ENCODE measurements at regions not wholly inside any gene's neighbourhood (a gene's known extent, or its start where the extent isn't known, plus 50 kb on each side); places are given as distances from the start of the nearest gene placed in this dataset.

DNA sequence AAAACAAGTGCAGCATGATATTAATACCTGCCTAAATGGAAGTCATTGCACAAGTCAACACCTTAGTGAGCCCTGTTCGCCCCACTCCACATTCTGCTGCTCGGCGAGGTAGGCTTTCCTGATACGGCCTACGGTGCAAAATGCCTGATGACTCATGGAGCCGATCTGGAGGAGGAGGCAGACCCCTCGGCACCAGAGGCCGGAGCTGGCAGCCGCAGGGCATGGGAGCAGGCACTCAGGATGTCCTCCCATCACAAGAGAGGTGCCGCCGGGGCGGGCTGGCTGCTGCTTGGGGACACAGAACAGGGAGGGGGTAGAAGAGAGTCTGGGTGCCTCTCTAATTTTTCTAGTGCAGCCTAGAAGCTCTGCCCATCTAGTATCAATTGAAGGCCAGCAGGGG, 418.5 kb upstream of the MGMT start:
- ATAC-seq (no peak), DNase-seq (no peak)
- TF ChIP-seq, protein P1, sequence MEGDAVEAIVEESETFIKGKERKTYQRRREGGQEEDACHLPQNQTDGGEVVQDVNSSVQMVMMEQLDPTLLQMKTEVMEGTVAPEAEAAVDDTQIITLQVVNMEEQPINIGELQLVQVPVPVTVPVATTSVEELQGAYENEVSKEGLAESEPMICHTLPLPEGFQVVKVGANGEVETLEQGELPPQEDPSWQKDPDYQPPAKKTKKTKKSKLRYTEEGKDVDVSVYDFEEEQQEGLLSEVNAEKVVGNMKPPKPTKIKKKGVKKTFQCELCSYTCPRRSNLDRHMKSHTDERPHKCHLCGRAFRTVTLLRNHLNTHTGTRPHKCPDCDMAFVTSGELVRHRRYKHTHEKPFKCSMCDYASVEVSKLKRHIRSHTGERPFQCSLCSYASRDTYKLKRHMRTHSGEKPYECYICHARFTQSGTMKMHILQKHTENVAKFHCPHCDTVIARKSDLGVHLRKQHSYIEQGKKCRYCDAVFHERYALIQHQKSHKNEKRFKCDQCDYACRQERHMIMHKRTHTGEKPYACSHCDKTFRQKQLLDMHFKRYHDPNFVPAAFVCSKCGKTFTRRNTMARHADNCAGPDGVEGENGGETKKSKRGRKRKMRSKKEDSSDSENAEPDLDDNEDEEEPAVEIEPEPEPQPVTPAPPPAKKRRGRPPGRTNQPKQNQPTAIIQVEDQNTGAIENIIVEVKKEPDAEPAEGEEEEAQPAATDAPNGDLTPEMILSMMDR (IDR thresholded peaks at IDR 0.05) = no peak
- TF ChIP-seq POLR2A (IDR thresholded peaks at IDR 0.05) = no peak
- Histone ChIP-seq H3K4me1 (peaks cover 0 to 12% (median 0%) of the 10 kb centered on the region in 12 donors), H3K4me3 (no peak overlapping the region), H3K27me3 (peaks cover 0 to 4% (median 0%) of the 10 kb centered on the region in 9 donors), H3K27ac (no peak overlapping the region), H3K36me3 (no peaks in the 10 kb centered on the region), H3K9me3 (no peaks in the 10 kb centered on the region)
- WGBS, 4 donors = 64 to 71% (median 66%) methylated on average over 12 of the region's 12 CpGs
- intact Hi-C loops (cut with DNase I) = loop anchor here in 2 of 10 donors (10.0 kb wide), 2 partner anchors 206 to 656 kb away; no protein-coding TSS in a partner anchor

DNA sequence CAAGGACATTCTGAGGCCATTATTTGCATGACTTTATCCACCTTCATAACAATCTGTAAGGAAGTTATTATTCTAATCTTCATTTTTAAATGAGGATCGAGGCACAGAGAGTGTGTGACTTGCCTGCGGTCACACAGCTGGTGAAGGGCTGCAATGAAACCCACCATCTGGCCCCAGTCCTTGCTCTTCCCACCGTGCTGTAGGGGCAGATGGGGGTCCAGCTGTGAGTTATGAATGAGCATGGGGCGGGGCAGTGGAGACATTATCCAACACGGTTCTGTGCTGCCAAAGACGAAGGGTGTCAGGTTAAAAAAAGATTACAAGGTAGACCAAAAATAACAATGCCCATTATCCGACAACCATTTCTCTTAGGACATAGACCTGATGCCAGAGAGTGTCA, 417.5 kb upstream of the MGMT start:
- intact Hi-C loops (cut with DNase I) = loop anchor here in 2 of 10 donors (10.0 kb wide), 2 partner anchors 205 to 655 kb away; no protein-coding TSS in a partner anchor
- Histone ChIP-seq H3K4me1 (peaks cover 0 to 12% (median 0%) of the 10 kb centered on the region in 12 donors), H3K4me3 (no peak overlapping the region), H3K36me3 (no peaks in the 10 kb centered on the region), H3K27ac (no peak overlapping the region), H3K9me3 (no peaks in the 10 kb centered on the region), H3K27me3 (peaks cover 0 to 4% (median 0%) of the 10 kb centered on the region in 9 donors)
- ATAC-seq (no peak), DNase-seq (no peak)
- 69 to 79% (median 74%) methylated on average over 7 of the region's 7 CpGs for WGBS, 4 donors
- TF ChIP-seq, protein P1 (IDR thresholded peaks at IDR 0.05) = no peak

DNA sequence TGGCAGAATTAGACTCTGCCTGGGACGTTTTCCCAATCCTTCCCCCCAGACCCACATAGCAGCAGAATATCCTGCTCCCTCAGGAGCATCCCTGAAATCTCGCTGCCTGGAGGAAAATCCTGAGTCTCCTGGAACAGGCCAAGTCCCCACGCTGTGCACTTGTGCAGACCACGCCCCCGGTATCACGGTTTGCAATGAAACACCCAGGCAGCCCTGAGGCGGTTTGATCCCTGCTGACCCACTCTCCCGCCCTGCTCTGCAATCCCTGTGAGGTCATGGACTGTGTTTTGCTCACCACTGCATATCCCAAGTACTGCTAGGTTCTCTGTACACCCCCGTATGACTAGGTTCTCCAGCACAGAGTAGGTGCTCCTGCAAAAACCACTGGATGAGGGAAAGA, 411.8 kb upstream of the MGMT start:
- Histone ChIP-seq H3K27ac (no peak overlapping the region), H3K4me1 (no peaks in the 10 kb centered on the region), H3K36me3 (no peaks in the 10 kb centered on the region), H3K27me3 (no peaks in the 10 kb centered on the region), H3K4me3 (no peak overlapping the region), H3K9me3 (no peaks in the 10 kb centered on the region)
- intact Hi-C loops (cut with DNase I) = no loop called here
- WGBS, 4 donors = 80 to 94% (median 84%) methylated on average over 9 of the region's 9 CpGs
- DNase-seq = no peak
- TF ChIP-seq, protein P1 (IDR thresholded peaks at IDR 0.05) = no peak
- no peak for TF ChIP-seq POLR2A (IDR thresholded peaks at IDR 0.05)
- no peak for ATAC-seq

DNA sequence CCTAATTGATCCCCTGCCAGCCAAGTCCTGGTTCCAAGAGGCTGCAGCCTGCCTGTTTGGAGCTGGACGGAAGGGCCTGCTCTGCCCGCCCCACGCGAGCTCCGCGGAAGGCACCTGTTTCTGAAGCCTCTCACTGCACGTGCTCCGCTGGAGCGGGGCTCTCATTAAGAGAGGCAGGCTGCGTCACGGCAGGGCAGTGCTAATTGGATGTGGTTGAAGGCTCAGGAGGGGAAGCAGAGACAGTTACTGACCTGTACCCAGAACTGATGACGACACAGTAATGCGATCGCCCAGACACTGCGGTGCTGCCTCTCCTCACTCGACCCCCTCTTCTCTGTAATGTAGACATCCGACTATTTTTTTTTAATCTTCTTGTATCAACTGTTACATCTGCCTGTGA, 411.1 kb upstream of the MGMT start:
- H3K36me3 ChIP-seq = no peaks in the 10 kb centered on the region
- no peaks in the 10 kb centered on the region for H3K27me3 ChIP-seq
- intact Hi-C loops (cut with DNase I) = no loop called here
- ATAC-seq (no peak), DNase-seq (no peak)
- TF ChIP-seq, protein P1 (IDR thresholded peaks at IDR 0.05) = no peak
- no peak for TF ChIP-seq POLR2A (IDR thresholded peaks at IDR 0.05)
- no peak overlapping the region for H3K27ac ChIP-seq
- H3K4me1 ChIP-seq = no peaks in the 10 kb centered on the region
- H3K4me3 ChIP-seq = no peak overlapping the region
- no peaks in the 10 kb centered on the region for H3K9me3 ChIP-seq
- 76 to 91% (median 85%) methylated on average over 17 of the region's 17 CpGs for WGBS, 4 donors
